A673 (cell line): ENCODE measurements at regions not wholly inside any gene's neighbourhood (a gene's known extent, or its start where the extent isn't known, plus 50 kb on each side); places are given as distances from the start of the nearest gene placed in this dataset.
"Not testable (repeated sequence)": the region's sequence is repeated elsewhere in the genome, so short reads cannot be mapped to it uniquely, and the experiment has no call there.

Experiments
- BruUV-seq: library from RNA; stranded (reverse); fragments of 400-500 nt; replicated peaks from 2 replicates; lab custom pipeline; 2021; lab: Mats Ljungman, UMichigan
- CTCF ChIA-PET: fragments of 300-600 bp; sonication (Branson Sonifier 250); formaldehyde crosslinking; loops from one replicate; lab custom pipeline; 2022; ENCODE audit warnings: antibody characterized with exemption; lab: Charles Lee
- POLR2A ChIA-PET: fragments of 300-600 bp; sonication (Branson Sonifier 250); formaldehyde crosslinking; loops from one replicate; lab custom pipeline; 2022; ENCODE audit warnings: antibody characterized with exemption; ENCODE audit not compliant: low non-redundant PET; lab: Charles Lee
- DNase-seq: peaks from one replicate; pipeline ENCODE4 v3.0.0-alpha.2; 2015; ENCODE audit warnings: low spot score
- H3K27ac ChIP-seq: fragments of 200-600 bp; sonication (generic); 2 replicates; pipeline ENCODE4 v1.5.1; 2016; ENCODE audit warnings: mixed run types, low read depth, mild to moderate bottlenecking, mixed read lengths, antibody characterized with exemption, low read length; ENCODE audit not compliant: poor library complexity, severe bottlenecking
- H3K27me3 ChIP-seq: fragments of 200-600 bp; sonication (generic); replicated peaks from 2 replicates; pipeline ENCODE4 v1.6.1; 2017; ENCODE audit warnings: mixed run types, low read depth, mild to moderate bottlenecking, mixed read lengths, antibody characterized with exemption, low read length; ENCODE audit not compliant: insufficient read depth, poor library complexity
- H3K36me3 ChIP-seq: fragments of 200-600 bp; sonication (generic); 2 replicates; pipeline ENCODE4 v1.6.1; 2016; ENCODE audit warnings: mixed run types, mild to moderate bottlenecking, mixed read lengths, antibody characterized with exemption, low read length; ENCODE audit not compliant: insufficient read depth, poor library complexity, severe bottlenecking
- H3K4me1 ChIP-seq: fragments of 200-600 bp; sonication (generic); 2 replicates; pipeline ENCODE4 v1.6.1; 2017; ENCODE audit warnings: mixed run types, mild to moderate bottlenecking, mixed read lengths, antibody characterized with exemption, low read length; ENCODE audit not compliant: insufficient read depth, poor library complexity, severe bottlenecking
- H3K4me3 ChIP-seq: fragments of 200-600 bp; sonication (generic); 2 replicates; pipeline ENCODE4 v1.5.1; 2016; ENCODE audit warnings: low read depth, mixed run types, mild to moderate bottlenecking, mixed read lengths, low read length; ENCODE audit not compliant: poor library complexity, severe bottlenecking
- H3K9me3 ChIP-seq: fragments of 200-600 bp; sonication (generic); 2 replicates; pipeline ENCODE4 v1.6.1; 2016; ENCODE audit warnings: mixed run types, low read depth, mild to moderate bottlenecking, mixed read lengths, antibody characterized with exemption, low read length; ENCODE audit not compliant: poor library complexity, severe bottlenecking
- EZH2 ChIP-seq: fragments of 200-600 bp; sonication (generic); IDR thresholded peaks from 2 replicates; pipeline ENCODE4 v1.6.1; 2017; ENCODE audit warnings: borderline replicate concordance, low read depth, mild to moderate bottlenecking, mixed read lengths, antibody characterized with exemption, low read length; ENCODE audit not compliant: poor library complexity, severe bottlenecking
- intact Hi-C: fragments of 100-400 bp; cut with micrococcal nuclease; formaldehyde crosslinking; loops from one replicate; pipeline ENCODE4 v1.10.0; 2022; ENCODE audit not compliant: unreplicated experiment
- TF ChIP-seq, protein P1 (sequence below): fragments of 300-800, 200-600 bp; sonication (generic); conservative IDR thresholded peaks from 2 replicates; pipeline ENCODE4 v1.5.1; 2017; ENCODE audit warnings: low read depth, mild to moderate bottlenecking, antibody characterized with exemption, low read length, moderate library complexity, mixed read lengths

- intact Hi-C loops: no loop called here
- Histone ChIP-seq H3K27ac (no peak overlapping the region), H3K4me3 (no peak overlapping the region), H3K36me3 (no peaks in the 10 kb centered on the region), H3K9me3 (no peaks in the 10 kb centered on the region), H3K27me3 (no peaks in the 10 kb centered on the region), H3K4me1 (no peaks in the 10 kb centered on the region)
- no TSS peak for BruUV-seq
- TF ChIP-seq, protein P1, sequence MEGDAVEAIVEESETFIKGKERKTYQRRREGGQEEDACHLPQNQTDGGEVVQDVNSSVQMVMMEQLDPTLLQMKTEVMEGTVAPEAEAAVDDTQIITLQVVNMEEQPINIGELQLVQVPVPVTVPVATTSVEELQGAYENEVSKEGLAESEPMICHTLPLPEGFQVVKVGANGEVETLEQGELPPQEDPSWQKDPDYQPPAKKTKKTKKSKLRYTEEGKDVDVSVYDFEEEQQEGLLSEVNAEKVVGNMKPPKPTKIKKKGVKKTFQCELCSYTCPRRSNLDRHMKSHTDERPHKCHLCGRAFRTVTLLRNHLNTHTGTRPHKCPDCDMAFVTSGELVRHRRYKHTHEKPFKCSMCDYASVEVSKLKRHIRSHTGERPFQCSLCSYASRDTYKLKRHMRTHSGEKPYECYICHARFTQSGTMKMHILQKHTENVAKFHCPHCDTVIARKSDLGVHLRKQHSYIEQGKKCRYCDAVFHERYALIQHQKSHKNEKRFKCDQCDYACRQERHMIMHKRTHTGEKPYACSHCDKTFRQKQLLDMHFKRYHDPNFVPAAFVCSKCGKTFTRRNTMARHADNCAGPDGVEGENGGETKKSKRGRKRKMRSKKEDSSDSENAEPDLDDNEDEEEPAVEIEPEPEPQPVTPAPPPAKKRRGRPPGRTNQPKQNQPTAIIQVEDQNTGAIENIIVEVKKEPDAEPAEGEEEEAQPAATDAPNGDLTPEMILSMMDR: no peak
- no peak for TF ChIP-seq EZH2
- ChIA-PET CTCF (no interaction called here), POLR2A (no interaction called here)
- no peak for DNase-seq
Measured at GRCh38 chr3:138890555-138891187, 55.9 kb upstream of the PIK3CB start.

- Histone ChIP-seq H3K9me3 (no peaks in the 10 kb centered on the region), H3K36me3 (no peaks in the 10 kb centered on the region), H3K4me3 (no peak overlapping the region), H3K27ac (no peak overlapping the region), H3K4me1 (no peaks in the 10 kb centered on the region), H3K27me3 (no peaks in the 10 kb centered on the region)
- no TSS peak for BruUV-seq
- intact Hi-C loops: no loop called here
- DNase-seq: no peak
- CTCF ChIA-PET: no interaction called here
- TF ChIP-seq, protein P1: no peak
- no peak for TF ChIP-seq EZH2
- POLR2A ChIA-PET: no interaction called here
Measured at GRCh38 chr3:138889792-138890191, 55.1 kb upstream of the PIK3CB start.

GRCh38 chr3:138888560-138888959 is 53.8 kb upstream of the PIK3CB start:
- no peak for DNase-seq
- no TSS peak for BruUV-seq

DNA sequence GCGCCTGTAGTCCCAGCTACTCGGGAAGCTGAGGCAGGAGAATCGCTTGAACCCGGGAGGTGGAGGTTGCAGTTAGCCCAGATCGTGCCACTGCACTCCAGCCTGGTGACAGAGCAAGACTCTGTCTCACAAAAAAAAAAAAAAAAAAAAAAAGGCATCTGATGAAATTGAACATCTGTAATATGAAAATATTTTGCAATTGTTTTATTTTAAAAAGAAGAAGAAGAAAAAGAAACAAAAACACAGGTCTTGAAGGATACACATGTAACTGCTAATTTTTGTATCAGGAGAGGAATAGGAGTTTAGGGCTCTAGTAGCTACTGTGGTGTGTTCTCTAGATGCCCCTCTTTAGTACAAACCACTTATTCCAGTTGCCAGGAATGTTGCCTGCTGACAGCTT is 51.4 kb upstream of the PIK3CB start:
- H3K9me3 ChIP-seq, BruUV-seq, H3K27me3 ChIP-seq, H3K36me3 ChIP-seq, DNase-seq, H3K27ac ChIP-seq, H3K4me1 ChIP-seq, POLR2A ChIA-PET, intact Hi-C loops, H3K4me3 ChIP-seq: not testable (repeated sequence)
- CTCF ChIA-PET: interaction anchor here (1.3 kb wide), 1 partner anchor 30 kb away, joined by 5 read pairs; no protein-coding TSS in a partner anchor

More at GRCh38 chr3:138888560-138888959, 53.8 kb upstream of the PIK3CB start:
- Histone ChIP-seq H3K4me3 (no peak overlapping the region), H3K27me3 (no peaks in the 10 kb centered on the region), H3K9me3 (no peaks in the 10 kb centered on the region), H3K4me1 (no peaks in the 10 kb centered on the region), H3K36me3 (no peaks in the 10 kb centered on the region), H3K27ac (no peak overlapping the region)
- ChIA-PET CTCF (no interaction called here), POLR2A (no interaction called here)
- no peak for TF ChIP-seq EZH2
- TF ChIP-seq, protein P1: no peak
- intact Hi-C loops: no loop called here
